ENCODE measurements at regions not wholly inside any gene's neighbourhood (a gene's known extent, or its start where the extent isn't known, plus 50 kb on each side); places are given as distances from the start of the nearest gene placed in this dataset.

DNA sequence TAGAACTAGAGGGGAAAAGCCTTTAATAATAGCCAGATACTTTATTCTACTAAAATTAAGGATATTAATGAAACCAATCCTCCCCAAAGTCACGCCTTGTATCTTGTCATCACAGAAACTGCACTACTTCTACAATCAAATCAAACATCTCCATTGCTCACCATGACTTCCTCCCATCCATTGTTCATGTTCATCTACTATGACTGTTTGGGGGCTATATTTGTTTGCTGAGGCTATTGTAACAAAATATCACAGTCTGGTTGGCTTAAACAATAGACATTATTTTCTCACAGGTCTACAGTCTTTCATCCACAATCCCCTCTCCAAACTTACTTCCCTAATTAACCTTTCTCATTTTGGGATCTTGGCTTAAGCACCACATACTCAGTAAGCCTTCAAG, 193.6 kb upstream of the FSCB start:
- H3K4me1 ChIP-seq (replicated peaks in 1 of 2; ENCODE audit: control insufficient read depth in 2 of 2, insufficient read depth in 2 of 2, low read length in 2 of 2) = no peaks in the 10 kb centered on the region
- no peak for FAIRE-seq
- intact Hi-C loops (cut with micrococcal nuclease) (no loop called here), in situ Hi-C loops (cut with MboI) (no loop called here)
- no peaks in the 10 kb centered on the region for H3K9me3 ChIP-seq (replicated peaks; ENCODE audit: control insufficient read depth, insufficient read depth, low read depth, low read length)
- no peaks in the 10 kb centered on the region for H3K27me3 ChIP-seq (ENCODE audit: control insufficient read depth in 2 of 2, insufficient read depth in 2 of 2, low read length in 2 of 2)
- no peaks in the 10 kb centered on the region for H3K79me2 ChIP-seq (ENCODE audit: control insufficient read depth, insufficient read depth, low read length)
- no peaks in the 10 kb centered on the region for H3K36me3 ChIP-seq (ENCODE audit: control insufficient read depth, insufficient read depth, low read length)
- ChIA-PET POLR2A (interaction anchor here (0.7 kb wide), 1 partner anchor 1085 kb away, joined by 3 read pairs; no protein-coding TSS in a partner anchor), CTCF (ENCODE audit: low intra/inter-chr PET ratio) (interaction anchor here (0.5 kb wide), 1 partner anchor 195 kb away, joined by 6 read pairs; no protein-coding TSS in a partner anchor)
- no peak overlapping the region for H2AFZ ChIP-seq (ENCODE audit: low read depth, low read length)
- 10% methylated on average over 1 of the region's 1 CpG for WGBS (ENCODE audit: insufficient coverage, low coverage, missing lambda C conversion rate)
- H3K4me3 ChIP-seq = no peak overlapping the region
- no peaks in the 10 kb centered on the region for H4K20me1 ChIP-seq (replicated peaks; ENCODE audit: control insufficient read depth, insufficient read depth, low read length)
- H3K9ac ChIP-seq (ENCODE audit: insufficient read depth in 1 of 2, low read depth in 2 of 2, low read length in 2 of 2) = no peak overlapping the region
- TF ChIP-seq DMBX1 (CRISPR knock-in tag; IDR thresholded peaks at IDR 0.05; ENCODE audit: borderline replicate concordance) (no peak), LCOR (CRISPR knock-in tag; IDR thresholded peaks at IDR 0.05) (no peak), RBM25 (IDR thresholded peaks at IDR 0.05; ENCODE audit: low read depth, low read length, severe bottlenecking) (no peak)
- TF ChIP-seq, protein P1, sequence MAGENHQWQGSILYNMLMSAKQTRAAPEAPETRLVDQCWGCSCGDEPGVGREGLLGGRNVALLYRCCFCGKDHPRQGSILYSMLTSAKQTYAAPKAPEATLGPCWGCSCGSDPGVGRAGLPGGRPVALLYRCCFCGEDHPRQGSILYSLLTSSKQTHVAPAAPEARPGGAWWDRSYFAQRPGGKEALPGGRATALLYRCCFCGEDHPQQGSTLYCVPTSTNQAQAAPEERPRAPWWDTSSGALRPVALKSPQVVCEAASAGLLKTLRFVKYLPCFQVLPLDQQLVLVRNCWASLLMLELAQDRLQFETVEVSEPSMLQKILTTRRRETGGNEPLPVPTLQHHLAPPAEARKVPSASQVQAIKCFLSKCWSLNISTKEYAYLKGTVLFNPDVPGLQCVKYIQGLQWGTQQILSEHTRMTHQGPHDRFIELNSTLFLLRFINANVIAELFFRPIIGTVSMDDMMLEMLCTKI (IDR thresholded peaks at IDR 0.05; ENCODE audit: partially characterized antibody) = no peak
- no peak for ATAC-seq
- BruUV-seq (replicated peaks) = no TSS peak
- H3K27ac ChIP-seq (ENCODE audit: extremely low read depth, low read depth, low read length) = no peak overlapping the region
- no peak for DNase-seq (ENCODE audit: extremely low read depth in 1 of 4, low spot score in 3 of 4)
- no peak overlapping the region for H3K4me2 ChIP-seq (ENCODE audit: insufficient read depth, low read length)
- no peaks in the 10 kb centered on the region for H3K9me1 ChIP-seq (ENCODE audit: control insufficient read depth, insufficient read depth, low read length)

DNA sequence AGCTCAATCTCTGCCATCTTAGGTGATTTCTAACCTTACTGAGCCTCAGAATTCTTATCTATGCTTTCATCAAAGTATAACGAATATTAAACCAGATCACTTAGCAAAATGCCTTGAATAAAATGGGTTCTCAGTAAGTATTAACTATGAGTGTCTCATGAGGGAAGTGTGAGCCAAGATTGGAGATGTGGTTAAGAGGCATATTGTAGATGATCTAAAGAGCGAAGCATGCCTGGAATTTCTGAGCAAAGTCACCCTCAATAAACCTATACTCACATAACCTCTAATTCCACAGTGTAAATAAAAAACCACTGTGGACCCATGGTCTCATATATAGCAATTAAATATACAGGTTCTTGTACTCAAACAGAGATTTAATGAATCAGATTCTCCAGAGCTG, 193.1 kb upstream of the FSCB start:
- BruUV-seq (replicated peaks) = no TSS peak
- TF ChIP-seq NR2C2 (CRISPR knock-in tag; IDR thresholded peaks at IDR 0.05) (no peak), NR2C2 (tag; IDR thresholded peaks at IDR 0.05) (no peak), TBP (optimal IDR thresholded peaks at IDR 0.05; ENCODE audit: low read depth, low read length) (no peak), ZSCAN32 (CRISPR knock-in tag; IDR thresholded peaks at IDR 0.05) (no peak), PTBP1 (IDR thresholded peaks at IDR 0.05; ENCODE audit: low read depth, low read length) (no peak)
- TF ChIP-seq, protein P2, sequence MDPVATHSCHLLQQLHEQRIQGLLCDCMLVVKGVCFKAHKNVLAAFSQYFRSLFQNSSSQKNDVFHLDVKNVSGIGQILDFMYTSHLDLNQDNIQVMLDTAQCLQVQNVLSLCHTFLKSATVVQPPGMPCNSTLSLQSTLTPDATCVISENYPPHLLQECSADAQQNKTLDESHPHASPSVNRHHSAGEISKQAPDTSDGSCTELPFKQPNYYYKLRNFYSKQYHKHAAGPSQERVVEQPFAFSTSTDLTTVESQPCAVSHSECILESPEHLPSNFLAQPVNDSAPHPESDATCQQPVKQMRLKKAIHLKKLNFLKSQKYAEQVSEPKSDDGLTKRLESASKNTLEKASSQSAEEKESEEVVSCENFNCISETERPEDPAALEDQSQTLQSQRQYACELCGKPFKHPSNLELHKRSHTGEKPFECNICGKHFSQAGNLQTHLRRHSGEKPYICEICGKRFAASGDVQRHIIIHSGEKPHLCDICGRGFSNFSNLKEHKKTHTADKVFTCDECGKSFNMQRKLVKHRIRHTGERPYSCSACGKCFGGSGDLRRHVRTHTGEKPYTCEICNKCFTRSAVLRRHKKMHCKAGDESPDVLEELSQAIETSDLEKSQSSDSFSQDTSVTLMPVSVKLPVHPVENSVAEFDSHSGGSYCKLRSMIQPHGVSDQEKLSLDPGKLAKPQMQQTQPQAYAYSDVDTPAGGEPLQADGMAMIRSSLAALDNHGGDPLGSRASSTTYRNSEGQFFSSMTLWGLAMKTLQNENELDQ (CRISPR knock-in tag; IDR thresholded peaks at IDR 0.05; ENCODE audit: borderline replicate concordance) = no peak
- TF ChIP-seq, protein P3, sequence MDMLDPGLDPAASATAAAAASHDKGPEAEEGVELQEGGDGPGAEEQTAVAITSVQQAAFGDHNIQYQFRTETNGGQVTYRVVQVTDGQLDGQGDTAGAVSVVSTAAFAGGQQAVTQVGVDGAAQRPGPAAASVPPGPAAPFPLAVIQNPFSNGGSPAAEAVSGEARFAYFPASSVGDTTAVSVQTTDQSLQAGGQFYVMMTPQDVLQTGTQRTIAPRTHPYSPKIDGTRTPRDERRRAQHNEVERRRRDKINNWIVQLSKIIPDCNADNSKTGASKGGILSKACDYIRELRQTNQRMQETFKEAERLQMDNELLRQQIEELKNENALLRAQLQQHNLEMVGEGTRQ (CRISPR knock-in tag; IDR thresholded peaks at IDR 0.05) = no peak

More for the DNA sequence above, 193.1 kb upstream of the FSCB start:
- in situ Hi-C loops (cut with MboI) = no loop called here
- no peak overlapping the region for H3K4me3 ChIP-seq
- H3K9me1 ChIP-seq (ENCODE audit: control insufficient read depth, insufficient read depth, low read length) = no peaks in the 10 kb centered on the region
- H3K4me1 ChIP-seq (replicated peaks in 1 of 2; ENCODE audit: control insufficient read depth in 2 of 2, insufficient read depth in 2 of 2, low read length in 2 of 2) = no peaks in the 10 kb centered on the region
- ATAC-seq (no peak), DNase-seq (ENCODE audit: extremely low read depth in 1 of 4, low spot score in 3 of 4) (no peak), FAIRE-seq (no peak)
- H3K36me3 ChIP-seq (ENCODE audit: control insufficient read depth, insufficient read depth, low read length) = no peaks in the 10 kb centered on the region
- intact Hi-C loops (cut with micrococcal nuclease) = no loop called here
- no peaks in the 10 kb centered on the region for H3K9me3 ChIP-seq (replicated peaks; ENCODE audit: control insufficient read depth, insufficient read depth, low read depth, low read length)
- H3K79me2 ChIP-seq (ENCODE audit: control insufficient read depth, insufficient read depth, low read length) = no peaks in the 10 kb centered on the region
- ChIA-PET CTCF (ENCODE audit: low intra/inter-chr PET ratio) (interaction anchor here (0.5 kb wide), 1 partner anchor 195 kb away, joined by 6 read pairs; no protein-coding TSS in a partner anchor), POLR2A (no interaction called here)
- H3K4me2 ChIP-seq (ENCODE audit: insufficient read depth, low read length) = no peak overlapping the region
- WGBS (ENCODE audit: insufficient coverage, low coverage, missing lambda C conversion rate) = 0% methylated on average over 2 of the region's 2 CpGs
- H3K27me3 ChIP-seq (ENCODE audit: control insufficient read depth in 2 of 2, insufficient read depth in 2 of 2, low read length in 2 of 2) = no peaks in the 10 kb centered on the region
- no peaks in the 10 kb centered on the region for H4K20me1 ChIP-seq (replicated peaks; ENCODE audit: control insufficient read depth, insufficient read depth, low read length)
- no peak overlapping the region for H2AFZ ChIP-seq (ENCODE audit: low read depth, low read length)
- no peak overlapping the region for H3K9ac ChIP-seq (ENCODE audit: insufficient read depth in 1 of 2, low read depth in 2 of 2, low read length in 2 of 2)
- no peak overlapping the region for H3K27ac ChIP-seq (ENCODE audit: extremely low read depth, low read depth, low read length)

Measured in K562 (cell line).